HG03103 (cell line): ENCODE measurements at regions not wholly inside any gene's neighbourhood (a gene's known extent, or its start where the extent isn't known, plus 50 kb on each side); places are given as distances from the start of the nearest gene placed in this dataset.
"Not testable (repeated sequence)": the region's sequence is repeated elsewhere in the genome, so short reads cannot be mapped to it uniquely, and the experiment has no call there.

ENCODE experiments used
- ATAC-seq: cut with Tn5 transposase; IDR thresholded peaks from one replicate; pipeline ENCODE4 v1.9.1; 2021; ENCODE audit warnings: low read depth; ENCODE audit not compliant: unreplicated experiment

DNA sequence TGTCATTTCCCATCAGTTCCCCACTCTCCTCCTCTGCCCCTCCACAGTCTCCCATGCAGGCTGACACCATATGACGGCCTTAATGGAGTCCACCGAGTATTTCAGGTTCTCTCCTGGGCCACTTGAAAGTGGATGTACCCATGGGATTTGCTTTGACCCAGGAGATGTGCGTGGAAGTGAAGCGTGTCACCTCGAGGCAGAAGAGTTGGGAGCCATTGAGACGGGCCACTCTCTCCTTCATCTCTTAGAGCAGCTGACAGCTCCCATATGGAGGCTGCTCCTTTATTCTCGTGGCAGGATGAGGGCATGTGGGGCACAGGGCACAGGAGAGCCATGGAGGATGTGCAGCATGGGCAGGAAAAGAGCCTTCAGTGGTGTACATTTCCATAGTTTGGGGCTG is 144.7 kb upstream of the CRYM start:
- not testable (repeated sequence) for ATAC-seq

DNA sequence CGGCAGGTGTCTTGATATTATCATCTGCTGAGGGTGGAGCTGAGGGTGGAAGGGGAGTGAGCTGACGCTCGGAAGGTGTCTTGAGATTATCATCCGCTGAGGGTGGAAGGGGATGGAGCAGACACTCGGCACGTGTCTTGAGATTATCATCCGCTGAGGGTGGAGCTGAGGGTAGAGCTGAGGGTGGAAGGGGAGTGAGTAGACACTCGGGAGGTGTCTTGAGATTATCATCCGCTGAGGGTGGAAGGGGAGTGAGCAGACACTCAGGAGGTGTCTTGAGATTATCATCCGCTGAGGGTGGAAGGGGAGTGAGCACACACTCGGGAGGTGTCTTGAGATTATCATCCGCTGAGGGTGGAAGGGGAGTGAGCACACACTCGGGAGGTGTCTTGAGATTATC is 126.6 kb upstream of the CRYM start:
- not testable (repeated sequence) for ATAC-seq

- not testable (repeated sequence) for ATAC-seq
Measured at GRCh38 chr16:21397866-21398265, 119.8 kb upstream of the CRYM start.

DNA sequence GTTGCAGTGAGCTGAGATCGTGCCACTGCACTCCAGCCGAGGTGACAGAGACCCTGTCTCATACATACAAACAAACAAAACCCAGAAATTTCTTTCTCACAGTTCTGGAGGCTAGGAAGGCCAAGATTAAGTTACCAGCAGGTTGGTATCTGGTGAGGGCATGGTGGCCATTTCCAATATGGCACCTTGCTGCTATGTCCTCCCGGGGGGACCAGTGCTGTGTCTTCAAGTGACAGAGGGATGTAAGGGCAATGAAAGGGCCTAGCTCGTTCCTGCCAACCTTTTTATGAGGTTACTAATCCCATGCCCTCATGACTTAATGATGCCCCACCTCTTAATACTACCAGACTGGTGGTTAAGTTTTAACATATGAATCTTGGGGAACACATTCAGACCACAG is 118.5 kb upstream of the CRYM start:
- not testable (repeated sequence) for ATAC-seq

DNA sequence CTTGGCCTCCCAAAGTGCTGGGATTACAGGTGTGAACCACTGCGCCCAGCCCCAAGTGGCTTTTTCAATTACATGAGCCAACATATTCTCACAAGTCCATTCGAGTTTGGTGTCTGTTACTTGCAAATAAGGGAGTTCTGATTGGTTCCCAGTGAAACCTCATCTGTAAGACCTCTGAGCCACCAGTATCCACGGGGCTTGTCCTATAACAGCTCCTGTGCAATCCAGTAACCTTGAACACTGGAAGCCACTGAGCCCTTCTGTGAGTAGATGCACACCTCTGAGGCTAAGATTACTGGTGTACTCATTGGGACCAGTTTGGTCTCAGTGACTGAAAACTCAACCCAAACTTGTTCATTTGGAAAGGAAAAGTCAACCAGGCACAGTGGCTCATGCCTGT is 112.5 kb upstream of the CRYM start:
- not testable (repeated sequence) for ATAC-seq

- not testable (repeated sequence) for ATAC-seq
Measured at GRCh38 chr16:21389860-21390259, 111.8 kb upstream of the CRYM start.

DNA sequence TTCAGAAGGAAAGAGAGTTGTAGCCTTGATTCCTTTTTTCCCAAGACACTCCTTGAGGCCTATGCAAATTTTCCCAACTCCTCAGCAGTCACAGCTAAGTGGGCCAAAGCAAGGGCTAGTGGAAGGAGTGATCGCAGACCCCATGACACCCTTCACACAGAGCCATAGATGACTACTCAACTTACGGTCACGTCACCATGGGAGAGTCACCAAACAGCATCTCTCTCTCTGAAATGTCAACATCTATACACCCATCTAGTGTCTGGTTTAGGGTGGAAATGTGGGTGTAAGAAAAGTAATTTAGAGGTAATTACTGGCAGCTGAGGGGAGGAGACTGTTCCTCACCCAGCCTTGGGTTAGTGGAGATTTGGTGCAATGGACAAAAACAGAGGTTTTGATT is 109.7 kb upstream of the CRYM start:
- ATAC-seq = not testable (repeated sequence)

DNA sequence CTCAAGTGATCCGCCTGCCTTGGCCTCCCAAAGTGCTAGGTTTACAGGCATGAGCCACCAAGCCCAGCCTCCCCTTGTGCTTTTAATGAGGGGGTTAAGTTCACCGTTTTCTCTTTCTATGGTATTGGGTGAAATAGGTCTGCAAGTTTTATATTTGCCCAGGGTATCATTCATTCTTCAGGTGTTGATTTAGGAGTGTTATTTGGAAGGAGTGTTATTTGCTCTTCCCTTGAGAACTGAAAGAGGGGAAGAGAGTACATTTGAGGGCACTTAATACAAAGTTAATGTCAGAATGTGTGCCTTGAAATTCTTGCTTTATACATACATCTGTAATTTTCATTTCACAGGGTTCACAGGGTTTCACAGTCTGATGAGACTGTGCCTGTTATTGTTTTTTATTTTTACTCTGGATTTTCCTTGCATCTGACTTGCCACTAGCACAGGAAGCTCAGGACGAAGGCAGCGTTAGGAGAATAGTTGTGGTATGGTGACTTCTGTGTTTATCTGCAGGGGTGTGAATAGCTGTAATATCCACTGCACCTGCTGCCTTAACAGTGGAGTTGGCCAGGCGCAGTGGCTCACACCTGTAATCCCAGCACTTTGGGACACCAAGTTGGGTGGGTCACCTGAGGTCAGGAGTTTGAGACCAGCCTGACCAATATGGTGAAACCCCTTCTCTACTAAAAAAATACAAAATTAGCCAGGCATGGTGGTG is 108.3 kb upstream of the CRYM start:
- ATAC-seq = not testable (repeated sequence)

- ATAC-seq = not testable (repeated sequence)
Measured at GRCh38 chr16:21383682-21384081, 105.6 kb upstream of the CRYM start.

DNA sequence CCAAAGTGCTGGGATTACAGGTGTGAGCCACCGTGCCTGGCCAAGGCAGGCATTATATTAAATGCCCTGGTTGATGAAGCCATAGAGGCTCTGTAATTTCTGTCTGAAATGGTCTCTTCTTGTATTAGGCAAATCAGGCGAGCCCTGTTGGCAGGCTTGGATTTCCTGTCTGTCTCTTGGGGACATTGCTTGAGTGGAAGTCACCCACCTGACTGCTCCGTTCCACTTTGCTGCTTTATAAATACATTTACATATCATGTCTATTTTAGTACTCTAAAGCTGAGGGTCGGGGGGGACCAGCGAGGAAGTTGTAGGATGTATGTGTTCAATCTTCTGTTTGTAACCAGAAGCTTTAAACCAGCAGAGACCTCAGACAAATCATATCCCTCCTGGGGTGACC is 101.6 kb upstream of the CRYM start:
- ATAC-seq = peak; percentile 51

DNA sequence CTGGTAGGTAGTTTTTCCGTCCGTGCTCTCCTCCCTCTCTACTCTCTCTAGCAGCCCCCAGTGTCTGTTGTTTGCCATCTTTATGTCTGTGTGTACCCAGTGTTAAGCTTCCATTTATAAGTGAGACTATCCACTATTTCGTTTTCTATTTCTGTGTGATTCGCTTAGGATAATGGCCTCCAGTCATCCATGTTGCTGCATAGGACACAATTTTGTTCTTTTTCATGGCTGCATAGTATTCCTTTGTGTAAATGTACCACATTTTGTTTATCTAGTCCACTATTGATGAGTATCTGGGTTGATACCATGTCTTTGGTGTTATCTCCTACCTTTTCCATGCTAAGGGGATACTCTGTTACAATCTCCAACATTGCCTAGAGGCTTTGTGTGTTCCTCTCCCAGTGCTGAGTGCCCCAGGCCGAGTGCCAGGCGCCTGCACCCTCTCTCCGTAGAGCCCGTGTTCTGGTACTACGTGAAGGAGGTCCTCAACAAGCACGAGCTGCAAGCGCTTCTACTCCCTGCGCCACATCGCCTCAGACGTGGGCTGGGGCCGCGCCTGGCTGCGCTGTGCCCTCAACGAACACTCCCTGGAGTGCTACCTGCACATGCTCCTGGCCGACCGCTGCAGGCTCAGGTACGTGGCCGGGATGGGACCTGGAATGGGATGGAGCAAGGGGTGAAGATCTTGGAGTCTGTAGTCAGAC is 98.3 kb upstream of the CRYM start:
- not testable (repeated sequence) for ATAC-seq

GRCh38 chr16:21375334-21375733 is 97.2 kb upstream of the CRYM start:
- not testable (repeated sequence) for ATAC-seq

DNA sequence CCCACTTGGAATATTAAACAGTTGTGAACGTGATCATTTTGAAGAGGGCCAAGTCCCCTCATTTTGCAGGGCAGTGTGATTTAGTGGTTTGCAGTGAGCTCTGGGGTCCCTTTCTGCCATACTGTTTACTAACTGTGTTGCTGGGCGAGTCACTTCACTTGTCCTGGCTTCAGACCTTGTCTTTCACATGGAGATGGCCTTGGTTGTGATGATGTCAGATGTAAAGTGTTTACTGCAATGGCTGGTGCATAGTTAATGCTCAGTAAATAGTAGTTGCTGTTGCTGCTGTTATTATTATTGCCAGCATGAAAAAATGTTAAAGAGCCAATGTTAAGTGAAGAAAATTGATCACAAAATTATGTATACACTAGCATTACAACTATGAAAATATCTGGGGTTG is 95.4 kb upstream of the CRYM start:
- ATAC-seq = not testable (repeated sequence)

- not testable (repeated sequence) for ATAC-seq
Measured at GRCh38 chr16:21372862-21373261, 94.8 kb upstream of the CRYM start.

DNA sequence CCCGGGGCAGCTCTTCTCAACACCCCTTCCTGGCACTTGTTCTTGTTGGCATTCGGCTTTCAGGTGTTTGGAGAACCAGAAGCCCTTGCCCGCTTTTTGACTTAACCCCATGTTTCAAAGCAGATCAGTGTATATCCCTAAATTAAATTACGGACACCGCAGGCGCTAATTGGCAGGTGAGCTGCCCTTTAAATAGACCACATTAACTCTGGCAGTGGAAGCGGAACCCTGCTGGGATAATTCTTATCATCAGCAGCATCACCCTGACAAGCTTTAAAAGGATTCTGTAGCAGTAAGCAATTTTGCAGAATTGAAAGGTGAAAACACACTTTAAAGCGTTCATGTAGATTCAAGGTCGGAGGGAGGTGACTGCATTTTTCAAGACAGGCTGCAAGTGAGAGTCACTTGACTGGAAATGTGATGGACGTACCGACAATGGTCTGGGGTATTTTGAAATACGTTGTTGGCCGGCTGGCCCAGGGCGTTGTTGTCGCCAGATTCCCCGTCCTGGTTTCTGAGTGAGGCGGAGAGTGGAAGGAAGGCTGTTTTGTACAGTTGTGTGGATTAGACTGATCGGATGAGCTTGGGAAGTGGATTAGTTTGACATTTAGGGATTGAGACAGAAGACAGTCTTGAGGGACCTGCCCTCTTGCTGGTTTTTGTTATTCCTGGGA is 94.2 kb upstream of the CRYM start:
- ATAC-seq = not testable (repeated sequence)

DNA sequence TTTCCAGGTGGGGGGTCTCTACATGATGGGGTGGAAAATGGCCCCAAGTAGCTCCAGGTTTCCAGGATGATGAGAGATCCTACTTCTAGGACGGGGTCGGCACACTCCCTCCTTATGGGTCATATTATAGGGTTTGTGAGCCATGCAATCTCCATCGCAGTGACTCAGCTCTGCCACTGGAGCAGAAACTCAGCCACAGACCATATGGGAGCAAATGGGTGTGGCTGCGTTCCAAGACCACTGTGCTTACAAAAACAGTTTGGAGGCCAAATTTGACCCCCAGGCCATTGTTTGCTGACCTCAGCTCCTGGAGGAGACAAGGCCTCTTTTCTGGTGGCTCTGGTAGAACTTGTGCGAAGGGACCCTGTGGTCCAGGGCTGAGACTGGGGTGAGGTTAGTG is 92.7 kb upstream of the CRYM start:
- not testable (repeated sequence) for ATAC-seq

DNA sequence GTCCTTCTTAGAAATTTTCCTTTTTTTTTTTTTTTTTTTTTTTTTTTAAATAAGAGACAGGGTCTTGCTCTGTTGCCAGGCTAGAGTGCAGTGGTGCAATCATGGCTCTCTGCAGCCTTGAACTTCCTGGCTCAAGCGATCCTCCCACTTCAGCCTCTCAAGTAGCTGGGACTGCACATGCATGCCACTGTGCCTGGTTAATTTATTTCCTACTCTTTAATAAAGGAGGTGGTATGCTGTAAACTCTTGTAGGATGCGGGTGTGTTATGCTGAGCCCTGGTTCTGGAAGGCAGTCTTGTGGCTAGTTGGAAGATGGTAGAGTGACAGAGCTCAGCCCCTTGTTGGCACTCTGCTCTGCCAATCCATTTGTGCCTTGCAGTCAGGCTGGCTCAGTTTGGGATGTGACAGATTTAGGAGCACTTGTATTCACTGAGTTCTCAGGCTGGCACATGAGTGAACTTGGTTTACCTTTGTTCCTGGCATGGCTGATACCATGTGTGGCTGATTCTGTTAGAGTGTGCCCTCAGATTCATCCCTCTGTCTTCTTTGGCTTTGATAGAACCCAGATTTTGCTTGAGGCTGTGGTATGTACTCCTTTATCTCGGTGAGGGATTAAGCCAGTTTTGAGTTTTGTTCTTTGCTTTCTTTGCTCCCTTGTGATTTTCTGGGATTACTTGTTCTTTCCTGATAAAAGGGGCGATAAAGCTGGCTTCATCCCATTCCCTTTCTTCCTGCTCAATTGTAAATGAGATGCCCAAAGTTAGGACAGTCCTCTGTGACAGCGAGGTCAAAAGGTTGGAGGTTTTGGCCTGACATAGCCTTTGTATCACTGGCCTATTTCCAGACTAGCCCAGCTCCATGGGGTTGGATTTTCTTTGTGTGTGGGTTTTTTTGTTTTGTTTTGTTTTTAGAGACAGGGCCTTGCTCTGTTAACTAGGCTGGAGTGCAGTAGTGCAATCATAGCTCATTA is 91.2 kb upstream of the CRYM start:
- ATAC-seq = not testable (repeated sequence)

DNA sequence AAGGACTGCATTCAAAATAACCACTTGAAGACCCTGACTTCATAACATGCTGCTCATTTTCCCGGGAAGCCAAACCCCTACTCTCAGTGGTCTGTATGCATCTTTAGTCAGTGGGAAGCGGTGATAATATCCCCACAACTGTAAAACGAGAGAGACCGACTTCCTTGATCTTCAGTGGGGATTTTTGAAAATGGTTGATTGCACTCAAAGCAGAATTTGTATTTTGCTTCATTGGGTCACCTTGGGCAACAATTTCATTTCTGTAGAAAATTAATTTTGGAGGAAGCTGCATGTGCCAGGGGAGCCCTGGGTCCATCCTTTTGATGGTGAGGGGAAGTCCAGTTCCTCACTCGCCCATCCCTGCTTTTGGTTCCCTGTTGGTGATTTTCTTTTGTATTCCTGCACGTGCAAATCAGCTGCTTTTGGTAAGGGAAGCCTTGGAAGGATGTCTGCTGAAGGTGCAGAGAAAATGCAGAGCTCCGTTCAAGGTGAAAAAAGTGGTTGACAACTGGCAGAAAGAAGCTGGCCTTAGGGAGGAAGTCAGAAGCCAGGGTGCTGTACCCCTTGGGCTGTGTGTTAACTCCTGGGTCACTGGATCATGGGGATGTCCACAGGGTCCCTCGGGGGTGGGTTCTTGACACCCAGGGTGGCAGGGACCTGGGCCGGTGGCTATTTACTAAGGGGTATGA is 89.8 kb upstream of the CRYM start:
- not testable (repeated sequence) for ATAC-seq

GRCh38 chr16:21366998-21367397 is 88.9 kb upstream of the CRYM start:
- not testable (repeated sequence) for ATAC-seq

GRCh38 chr16:21365541-21365940 is 87.5 kb upstream of the CRYM start:
- not testable (repeated sequence) for ATAC-seq
